GM19468 (cell line): ENCODE measurements at regions not wholly inside any gene's neighbourhood (a gene's known extent, or its start where the extent isn't known, plus 50 kb on each side); places are given as distances from the start of the nearest gene placed in this dataset.

Source experiments
- ATAC-seq: cut with Tn5 transposase; IDR thresholded peaks from one replicate; pipeline ENCODE4 v1.9.1; 2021; ENCODE audit warnings: mild to moderate bottlenecking, moderate library complexity, moderate number of reproducible peaks; ENCODE audit not compliant: unreplicated experiment; ENCODE audit errors: extremely low read depth

DNA sequence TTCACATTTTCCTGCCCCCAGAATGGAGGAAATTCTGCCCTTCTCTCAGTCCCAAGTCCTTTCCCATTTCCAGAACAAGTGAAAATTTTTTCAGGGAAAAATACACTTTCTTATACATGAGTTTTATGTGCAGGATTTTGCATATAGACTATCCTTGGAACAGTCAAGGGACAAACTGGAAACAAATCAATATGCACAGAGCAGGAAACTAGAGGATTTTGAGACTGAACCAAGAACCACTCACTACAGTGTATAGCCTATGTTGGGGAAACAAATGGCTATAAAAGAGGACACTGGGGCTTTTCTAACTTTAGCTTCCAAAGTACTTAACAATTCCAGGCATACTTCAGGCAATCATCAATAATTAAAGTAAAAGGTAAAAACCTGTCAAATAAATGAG lies 1036.1 kb upstream of the ARRDC3 start:
- no peak for ATAC-seq

GRCh38 chr5:92418341-92418740 lies 1035.2 kb upstream of the ARRDC3 start:
- ATAC-seq = no peak

GRCh38 chr5:92409134-92409533 lies 1026.0 kb upstream of the ARRDC3 start:
- ATAC-seq = no peak

- ATAC-seq = no peak
Measured at GRCh38 chr5:92402956-92403702, 1020.0 kb upstream of the ARRDC3 start.

DNA sequence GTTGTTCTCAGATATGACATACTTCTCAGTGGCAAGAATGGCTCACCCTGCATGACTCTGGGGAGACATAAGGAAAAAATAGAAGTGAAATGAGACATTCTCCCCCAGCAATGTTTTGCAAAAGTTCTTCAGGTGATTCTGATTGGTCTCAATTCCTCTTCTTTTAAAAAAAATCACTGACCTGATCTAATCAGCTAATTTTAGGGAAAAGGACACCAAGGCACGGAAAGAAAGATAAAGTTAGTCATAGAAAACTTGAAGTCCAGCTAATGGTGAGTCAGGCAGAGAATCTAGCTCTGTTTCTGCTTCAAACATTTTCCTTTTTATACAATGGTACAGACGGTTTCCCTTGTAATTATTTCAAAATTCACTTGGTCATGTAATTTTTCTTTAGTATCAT lies 1018.9 kb upstream of the ARRDC3 start:
- ATAC-seq = no peak

GRCh38 chr5:92401492-92401891 lies 1018.4 kb upstream of the ARRDC3 start:
- ATAC-seq = no peak

DNA sequence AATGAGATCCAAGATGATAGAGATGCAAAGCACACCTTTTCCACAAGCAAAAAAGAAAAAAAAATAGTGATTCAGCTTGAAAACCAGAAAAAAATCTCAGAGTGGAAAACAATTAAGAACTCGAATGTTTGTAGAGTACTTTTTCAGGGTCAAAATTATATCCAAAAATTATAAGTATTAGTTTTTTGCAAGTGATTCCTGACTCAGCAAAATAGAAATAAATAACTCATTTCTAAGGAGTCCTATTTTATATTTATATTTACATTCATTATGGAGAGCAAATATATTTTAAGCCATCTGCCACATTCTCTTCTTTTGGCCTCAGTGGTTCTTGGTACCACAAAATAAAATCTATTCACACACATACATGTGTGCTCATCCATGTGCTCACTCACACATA lies 1011.8 kb upstream of the ARRDC3 start:
- no peak for ATAC-seq

DNA sequence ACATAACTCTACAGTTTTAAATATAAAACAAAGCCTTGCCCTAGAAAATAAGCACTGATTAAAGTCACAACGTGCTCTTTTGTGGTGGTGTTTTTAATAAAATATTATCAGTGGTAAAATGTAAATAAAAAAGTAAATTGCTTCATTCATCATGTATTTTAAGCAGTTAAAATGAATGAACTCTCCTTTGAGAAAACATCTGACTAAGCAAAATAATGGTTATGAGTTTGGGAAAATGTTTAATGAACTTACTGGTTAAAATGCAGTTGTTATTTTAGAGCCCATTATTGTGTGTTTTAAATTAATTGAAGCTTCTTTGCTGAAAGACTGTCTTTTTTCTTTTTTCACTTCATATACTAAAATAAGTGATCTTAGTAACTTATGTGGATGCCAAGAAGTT lies 1007.5 kb upstream of the ARRDC3 start:
- ATAC-seq = no peak

DNA sequence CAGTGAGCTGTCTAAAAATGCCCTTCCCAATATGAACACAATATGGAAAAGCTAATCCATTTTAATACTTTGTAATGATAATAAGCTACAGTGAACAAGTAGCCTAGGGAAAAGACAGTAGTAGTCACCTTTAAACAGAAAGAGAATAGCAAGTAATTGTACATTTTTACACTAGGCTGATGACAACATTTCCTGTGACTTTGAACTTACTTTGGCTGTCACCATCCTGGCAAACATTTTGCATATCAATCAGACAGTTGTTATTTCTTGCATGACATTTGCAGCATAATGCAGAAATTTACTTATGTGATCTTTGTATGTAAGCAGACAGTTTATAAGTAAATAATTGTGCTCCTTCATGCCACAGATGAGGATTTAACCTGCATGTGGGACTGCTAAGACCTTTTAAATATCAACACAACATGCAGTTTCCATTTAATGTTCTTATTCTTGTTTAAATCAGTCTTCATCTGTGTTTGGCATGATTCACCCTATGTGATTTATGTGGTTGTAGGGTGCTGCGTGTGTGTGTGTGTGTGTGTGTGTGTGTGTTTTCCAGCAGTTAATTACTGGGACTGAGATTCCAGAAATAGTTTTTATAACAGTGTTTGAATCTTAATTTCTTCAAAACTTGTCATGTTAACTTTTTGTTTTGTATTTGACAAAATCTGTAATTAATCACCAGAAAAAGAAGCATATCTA lies 997.1 kb upstream of the ARRDC3 start:
- ATAC-seq = no peak

DNA sequence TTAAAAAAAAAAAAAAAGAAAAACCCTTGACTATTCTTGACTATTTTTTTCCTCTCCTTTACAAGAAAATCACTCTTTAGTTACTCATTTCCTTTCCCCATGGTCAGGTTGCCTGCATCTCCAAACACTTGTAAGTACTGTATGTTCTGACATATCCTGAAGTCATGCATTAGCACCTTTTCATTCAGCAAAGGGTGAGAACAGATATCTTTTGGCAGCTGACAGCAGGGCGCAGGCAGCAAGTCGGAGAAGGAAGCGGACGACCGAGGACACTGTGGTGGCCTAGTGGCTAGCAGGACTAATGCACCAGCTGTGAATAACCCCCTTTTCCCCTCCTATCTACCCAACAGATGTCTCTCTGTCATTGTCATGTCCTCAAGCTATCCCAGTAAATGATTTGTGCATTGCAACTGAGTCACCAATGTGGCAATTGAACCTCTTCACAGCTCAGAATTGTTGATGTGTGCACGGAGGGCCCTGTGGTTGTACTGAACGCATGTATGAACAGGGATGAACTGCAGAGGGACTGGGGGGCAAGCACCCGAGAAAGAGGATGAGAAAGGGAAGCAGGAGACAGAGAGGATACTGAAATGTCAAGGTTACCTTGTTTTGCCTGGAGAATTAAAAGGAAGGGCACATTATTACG lies 996.0 kb upstream of the ARRDC3 start:
- ATAC-seq = no peak

GRCh38 chr5:92374859-92375258 lies 991.7 kb upstream of the ARRDC3 start:
- ATAC-seq = no peak

GRCh38 chr5:92372766-92373165 lies 989.6 kb upstream of the ARRDC3 start:
- no peak for ATAC-seq

GRCh38 chr5:92371889-92372235 lies 988.7 kb upstream of the ARRDC3 start:
- ATAC-seq = no peak

DNA sequence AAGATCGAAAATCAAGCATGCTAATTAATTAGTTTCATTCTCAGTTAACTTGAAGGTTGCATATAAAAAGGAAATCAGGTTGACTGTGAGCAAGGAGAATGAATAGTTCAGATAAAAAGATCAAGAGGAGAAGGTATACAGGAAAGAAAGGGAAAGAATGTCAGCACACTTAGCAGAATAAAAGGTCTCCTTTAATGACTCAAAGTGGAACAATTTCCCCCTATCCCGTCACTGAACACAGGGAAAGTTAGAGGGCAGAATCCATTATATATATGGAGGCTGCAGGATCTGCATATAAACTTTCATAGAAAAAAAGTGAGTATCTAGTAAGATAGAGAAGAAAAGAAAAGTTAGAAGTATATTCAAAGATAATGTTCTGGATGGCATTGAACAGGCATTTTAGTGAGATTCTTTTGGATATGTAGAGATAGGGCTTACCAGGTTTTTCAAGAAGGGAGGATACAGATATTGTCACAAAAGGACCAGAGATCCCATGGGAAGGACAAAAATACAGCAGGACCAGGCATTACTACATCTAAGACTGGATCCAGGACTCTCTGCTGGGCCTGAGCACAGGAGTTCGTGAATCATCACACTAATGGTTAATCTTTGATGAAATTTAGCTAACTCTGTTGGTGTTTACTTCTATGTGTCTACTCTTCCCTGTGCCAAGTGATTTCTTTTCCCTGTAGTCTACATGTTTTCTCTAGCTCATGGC lies 988.2 kb upstream of the ARRDC3 start:
- no peak for ATAC-seq

GRCh38 chr5:92370032-92370431 lies 986.9 kb upstream of the ARRDC3 start:
- no peak for ATAC-seq

- ATAC-seq = no peak
Measured at GRCh38 chr5:92369587-92369986, 986.5 kb upstream of the ARRDC3 start.

DNA sequence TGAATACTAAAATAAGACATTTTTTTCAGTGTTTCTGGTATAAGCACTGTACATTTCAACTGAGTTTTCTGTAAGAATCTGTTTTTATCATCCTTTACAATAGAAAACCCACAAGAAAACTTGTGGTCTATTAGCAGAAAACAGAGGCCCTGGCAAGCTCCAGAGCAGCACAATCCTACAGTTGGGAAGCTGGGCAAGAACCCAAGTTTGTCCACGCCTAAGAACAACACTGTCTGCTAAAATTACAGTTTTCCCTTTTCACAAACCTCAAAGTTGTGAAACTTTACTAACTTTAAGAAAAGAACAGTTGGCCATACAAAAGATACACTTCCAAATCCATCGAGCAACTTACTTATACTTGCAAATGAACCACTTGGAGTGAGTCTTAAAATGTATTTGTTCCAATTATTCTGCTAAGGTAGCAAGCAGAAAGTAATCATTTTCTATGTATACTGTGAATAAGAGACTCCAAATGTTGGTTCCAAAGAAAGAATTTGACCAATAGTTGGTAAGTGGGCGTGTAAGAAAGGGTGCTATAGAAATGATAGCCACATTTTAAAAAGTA lies 982.0 kb upstream of the ARRDC3 start:
- ATAC-seq = no peak

- ATAC-seq = no peak
Measured at GRCh38 chr5:92353107-92354030, 970.3 kb upstream of the ARRDC3 start.

DNA sequence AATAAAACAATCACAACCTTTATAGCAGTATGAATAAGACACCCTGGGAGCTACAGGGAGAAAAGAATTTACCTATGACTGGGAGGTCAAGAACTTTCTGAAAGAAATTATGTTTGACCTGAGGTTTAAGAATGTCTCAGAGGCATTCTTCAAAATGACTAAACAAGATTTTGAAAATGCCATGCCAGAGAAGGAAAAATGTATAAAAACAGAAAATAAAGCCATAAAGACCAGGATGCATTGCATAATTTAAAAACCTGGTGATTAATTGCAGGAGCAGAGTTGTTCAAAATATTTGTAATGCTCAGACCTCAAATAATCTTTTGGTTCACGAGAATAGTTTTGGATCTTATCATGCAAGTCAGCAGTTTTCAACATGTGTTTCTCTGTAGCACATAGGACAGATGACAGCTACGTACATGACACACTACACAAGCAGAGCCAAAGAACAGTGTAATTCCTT lies 954.7 kb upstream of the ARRDC3 start:
- no peak for ATAC-seq
